Chondrocyte (in vitro differentiated cells): ENCODE measurements at regions not wholly inside any gene's neighbourhood (a gene's known extent, or its start where the extent isn't known, plus 50 kb on each side); places are given as distances from the start of the nearest gene placed in this dataset.

ENCODE experiments used
- DNase-seq: peaks from one replicate; pipeline ENCODE4 v3.0.0; 2021; ENCODE audit warnings: mixed read lengths, low spot score
- H3K27ac Mint-ChIP-seq: one replicate; pipeline ENCODE4 v1.8.0; 2021; ENCODE audit warnings: mild to moderate bottlenecking, moderate library complexity, mixed read lengths; ENCODE audit not compliant: unreplicated experiment
- H3K27me3 Mint-ChIP-seq: 2 replicates; pipeline ENCODE4 v1.8.0; 2021; ENCODE audit warnings: low read depth, mixed read lengths
- H3K36me3 Mint-ChIP-seq: 2 replicates; pipeline ENCODE4 v1.8.0; 2021; ENCODE audit warnings: low read depth, mixed read lengths
- H3K4me1 Mint-ChIP-seq: 2 replicates; pipeline ENCODE4 v1.8.0; 2021; ENCODE audit warnings: low read depth, mild to moderate bottlenecking, mixed read lengths
- H3K4me3 Mint-ChIP-seq: one replicate; pipeline ENCODE4 v1.8.0; 2021; ENCODE audit warnings: mild to moderate bottlenecking, moderate library complexity, mixed read lengths; ENCODE audit not compliant: unreplicated experiment
- H3K9me3 Mint-ChIP-seq: 2 replicates; pipeline ENCODE4 v1.8.0; 2021; ENCODE audit warnings: low read depth, mixed read lengths
- TF ChIP-seq, protein P1 (sequence below): fragments of 200-600 bp; sonication (generic); IDR thresholded peaks from 2 replicates; pipeline ENCODE4 v1.5.0; 2021; ENCODE audit warnings: antibody characterized with exemption, mild to moderate bottlenecking, moderate library complexity

DNA sequence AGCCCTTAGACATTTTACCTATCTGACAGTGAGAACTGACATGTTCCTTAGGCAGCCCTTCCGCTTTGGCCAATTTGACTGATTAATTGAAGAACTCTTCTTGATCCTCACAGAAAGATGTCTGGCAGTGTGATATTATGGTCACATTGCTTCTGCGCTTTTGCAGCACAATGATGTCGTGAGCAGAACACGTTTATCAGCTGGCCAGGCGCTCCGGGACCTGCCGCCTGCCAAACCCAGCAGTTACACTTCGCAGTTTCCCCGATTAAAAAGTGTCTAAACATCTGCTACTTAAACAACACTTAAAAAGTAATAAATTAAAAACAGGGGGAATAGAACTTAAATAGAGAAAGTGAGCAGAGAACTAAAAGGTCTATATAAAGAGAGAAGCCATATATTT lies 103.5 kb upstream of the ETS2 start:
- H3K4me3 Mint-ChIP-seq, result no peak overlapping the region
- H3K9me3 Mint-ChIP-seq, result no peaks in the 10 kb centered on the region
- no peaks in the 10 kb centered on the region for H3K36me3 Mint-ChIP-seq
- no peak overlapping the region for H3K27ac Mint-ChIP-seq
- TF ChIP-seq, protein P1, sequence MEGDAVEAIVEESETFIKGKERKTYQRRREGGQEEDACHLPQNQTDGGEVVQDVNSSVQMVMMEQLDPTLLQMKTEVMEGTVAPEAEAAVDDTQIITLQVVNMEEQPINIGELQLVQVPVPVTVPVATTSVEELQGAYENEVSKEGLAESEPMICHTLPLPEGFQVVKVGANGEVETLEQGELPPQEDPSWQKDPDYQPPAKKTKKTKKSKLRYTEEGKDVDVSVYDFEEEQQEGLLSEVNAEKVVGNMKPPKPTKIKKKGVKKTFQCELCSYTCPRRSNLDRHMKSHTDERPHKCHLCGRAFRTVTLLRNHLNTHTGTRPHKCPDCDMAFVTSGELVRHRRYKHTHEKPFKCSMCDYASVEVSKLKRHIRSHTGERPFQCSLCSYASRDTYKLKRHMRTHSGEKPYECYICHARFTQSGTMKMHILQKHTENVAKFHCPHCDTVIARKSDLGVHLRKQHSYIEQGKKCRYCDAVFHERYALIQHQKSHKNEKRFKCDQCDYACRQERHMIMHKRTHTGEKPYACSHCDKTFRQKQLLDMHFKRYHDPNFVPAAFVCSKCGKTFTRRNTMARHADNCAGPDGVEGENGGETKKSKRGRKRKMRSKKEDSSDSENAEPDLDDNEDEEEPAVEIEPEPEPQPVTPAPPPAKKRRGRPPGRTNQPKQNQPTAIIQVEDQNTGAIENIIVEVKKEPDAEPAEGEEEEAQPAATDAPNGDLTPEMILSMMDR, result no peak
- H3K4me1 Mint-ChIP-seq, result peaks cover 4% of the 10 kb centered on the region
- no peak for DNase-seq
- peaks cover 16% of the 10 kb centered on the region for H3K27me3 Mint-ChIP-seq

GRCh38 chr21:38709876-38710275 lies 95.9 kb upstream of the ETS2 start:
- Mint-ChIP-seq H3K4me1 (peaks cover 13% of the 10 kb centered on the region), H3K4me3 (no peak overlapping the region), H3K27me3 (peaks cover 2% of the 10 kb centered on the region), H3K9me3 (no peaks in the 10 kb centered on the region), H3K27ac (no peak overlapping the region), H3K36me3 (peaks cover 1% of the 10 kb centered on the region)
- DNase-seq, result no peak
- TF ChIP-seq, protein P1, result no peak

DNA sequence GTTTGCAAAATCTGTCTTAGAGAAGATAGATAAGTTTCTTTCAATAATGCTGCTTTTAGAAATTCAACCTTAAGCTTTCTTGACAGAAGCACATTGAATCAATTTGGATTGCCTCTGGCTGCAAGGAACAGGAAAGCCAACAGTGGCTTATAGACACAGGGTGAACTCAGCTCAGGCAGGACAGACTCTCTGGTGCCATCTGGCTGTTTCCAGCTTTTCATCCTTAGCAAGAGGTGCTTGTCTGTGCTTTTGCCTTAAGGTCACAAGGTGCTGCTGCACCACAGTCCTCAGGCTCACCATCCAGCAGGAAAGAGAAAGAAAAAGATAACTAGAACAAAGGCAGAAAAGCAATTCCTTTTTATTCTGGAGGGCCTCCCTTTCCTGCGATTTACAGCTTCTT lies 93.7 kb upstream of the ETS2 start:
- no peak for DNase-seq
- Mint-ChIP-seq H3K9me3 (no peaks in the 10 kb centered on the region), H3K27ac (no peak overlapping the region), H3K4me3 (no peak overlapping the region), H3K27me3 (no peaks in the 10 kb centered on the region), H3K4me1 (peaks cover 30% of the 10 kb centered on the region), H3K36me3 (peaks cover 1% of the 10 kb centered on the region)
- TF ChIP-seq, protein P1, result peak; percentile 83

DNA sequence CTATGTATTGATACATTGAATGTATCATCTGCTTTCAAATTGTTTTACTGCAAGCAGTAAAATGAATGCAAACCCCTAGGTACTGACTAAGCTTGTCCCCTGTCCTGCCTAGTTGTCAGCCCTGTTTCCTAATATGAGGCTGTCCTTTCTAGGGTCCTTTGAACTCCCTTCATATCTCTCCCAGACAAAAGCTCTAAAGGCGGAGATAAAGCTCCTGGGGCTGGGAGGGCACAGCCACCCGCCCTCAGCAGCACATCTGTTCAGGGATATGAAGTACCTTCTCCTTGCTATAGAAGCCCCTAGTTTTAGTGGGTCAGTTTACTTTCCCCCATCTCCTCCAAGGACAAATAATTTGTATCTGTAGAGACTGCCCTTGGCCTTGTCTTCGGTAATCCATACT lies 93.1 kb upstream of the ETS2 start:
- TF ChIP-seq, protein P1, result no peak
- H3K9me3 Mint-ChIP-seq, result no peaks in the 10 kb centered on the region
- no peak overlapping the region for H3K27ac Mint-ChIP-seq
- DNase-seq, result no peak
- H3K27me3 Mint-ChIP-seq, result no peaks in the 10 kb centered on the region
- H3K4me3 Mint-ChIP-seq, result no peak overlapping the region
- peaks cover 34% of the 10 kb centered on the region for H3K4me1 Mint-ChIP-seq
- peaks cover 1% of the 10 kb centered on the region for H3K36me3 Mint-ChIP-seq

DNA sequence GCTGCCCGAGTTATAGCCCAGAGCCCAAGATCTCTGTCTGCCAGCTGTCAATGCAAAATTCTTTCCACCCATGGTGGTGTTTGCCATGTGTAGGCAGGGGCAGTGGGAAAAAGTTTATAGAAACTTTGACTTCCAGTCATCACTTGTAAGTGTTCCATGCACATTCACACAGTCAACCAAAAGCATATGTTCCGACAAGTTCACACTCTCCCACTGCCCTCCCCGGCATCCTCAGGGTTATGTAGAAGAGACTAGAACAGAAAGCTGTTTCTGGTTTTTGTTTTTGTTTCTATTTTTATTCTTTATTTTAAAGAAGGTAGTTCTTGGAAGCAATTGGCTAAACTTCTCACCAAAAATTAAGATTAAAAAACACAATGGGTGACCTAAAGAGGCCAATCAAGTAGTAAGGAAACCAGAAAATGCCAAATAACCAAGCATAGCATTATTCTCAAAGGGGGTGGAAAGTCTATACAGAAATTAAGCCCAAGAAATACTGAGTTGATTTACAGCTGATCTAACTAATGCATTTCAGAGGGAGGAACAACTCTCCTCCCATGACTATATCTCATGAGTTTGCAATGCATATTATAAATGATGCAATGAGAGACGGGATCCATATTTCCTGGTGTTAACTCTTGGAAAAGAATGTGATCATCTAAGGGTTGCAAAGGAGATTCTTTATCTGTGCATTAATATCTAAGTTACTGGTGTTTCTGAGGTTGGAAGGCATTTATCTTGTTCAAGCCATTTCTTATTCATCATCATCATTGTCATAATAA lies 91.5 kb upstream of the ETS2 start:
- Mint-ChIP-seq H3K27me3 (no peaks in the 10 kb centered on the region), H3K4me1 (peaks cover 34% of the 10 kb centered on the region), H3K36me3 (peaks cover 1% of the 10 kb centered on the region), H3K9me3 (no peaks in the 10 kb centered on the region), H3K4me3 (no peak overlapping the region), H3K27ac (no peak overlapping the region)
- no peak for DNase-seq
- TF ChIP-seq, protein P1, result no peak
